ENCODE measurements at regions not wholly inside any gene's neighbourhood (a gene's known extent, or its start where the extent isn't known, plus 50 kb on each side); places are given as distances from the start of the nearest gene placed in this dataset.

DNA sequence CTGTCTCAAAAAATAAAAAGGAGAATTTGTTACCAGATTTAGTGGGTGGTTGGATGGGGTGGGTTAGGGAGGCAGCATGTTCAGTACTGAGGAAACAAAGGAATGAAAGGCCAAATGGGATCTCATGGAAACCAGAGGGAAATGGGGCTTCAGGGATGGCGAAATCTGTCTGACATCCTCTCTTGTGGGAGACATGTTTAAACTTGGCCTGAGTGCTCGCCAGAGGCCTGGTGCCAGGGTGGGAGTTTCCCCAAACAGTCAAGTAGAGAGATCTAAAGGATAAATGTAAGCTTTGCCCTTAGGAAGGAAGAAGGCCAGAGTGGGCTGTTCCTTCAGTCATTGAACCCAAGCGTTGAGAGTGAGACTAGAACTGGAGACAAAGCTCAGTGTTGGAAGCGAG, 61.9 kb upstream of the AKIRIN2 start:
- TF ChIP-seq, protein P1, sequence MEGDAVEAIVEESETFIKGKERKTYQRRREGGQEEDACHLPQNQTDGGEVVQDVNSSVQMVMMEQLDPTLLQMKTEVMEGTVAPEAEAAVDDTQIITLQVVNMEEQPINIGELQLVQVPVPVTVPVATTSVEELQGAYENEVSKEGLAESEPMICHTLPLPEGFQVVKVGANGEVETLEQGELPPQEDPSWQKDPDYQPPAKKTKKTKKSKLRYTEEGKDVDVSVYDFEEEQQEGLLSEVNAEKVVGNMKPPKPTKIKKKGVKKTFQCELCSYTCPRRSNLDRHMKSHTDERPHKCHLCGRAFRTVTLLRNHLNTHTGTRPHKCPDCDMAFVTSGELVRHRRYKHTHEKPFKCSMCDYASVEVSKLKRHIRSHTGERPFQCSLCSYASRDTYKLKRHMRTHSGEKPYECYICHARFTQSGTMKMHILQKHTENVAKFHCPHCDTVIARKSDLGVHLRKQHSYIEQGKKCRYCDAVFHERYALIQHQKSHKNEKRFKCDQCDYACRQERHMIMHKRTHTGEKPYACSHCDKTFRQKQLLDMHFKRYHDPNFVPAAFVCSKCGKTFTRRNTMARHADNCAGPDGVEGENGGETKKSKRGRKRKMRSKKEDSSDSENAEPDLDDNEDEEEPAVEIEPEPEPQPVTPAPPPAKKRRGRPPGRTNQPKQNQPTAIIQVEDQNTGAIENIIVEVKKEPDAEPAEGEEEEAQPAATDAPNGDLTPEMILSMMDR (conservative IDR thresholded peaks at IDR 0.05; ENCODE audit: low read depth, low read length), result no peak
- no peak for TF ChIP-seq EZH2 (IDR thresholded peaks at IDR 0.05; ENCODE audit: borderline replicate concordance, low read depth, low read length, poor library complexity, severe bottlenecking)
